K562 (cell line): ENCODE measurements at regions not wholly inside any gene's neighbourhood (a gene's known extent, or its start where the extent isn't known, plus 50 kb on each side); places are given as distances from the start of the nearest gene placed in this dataset.

Source experiments
- ATAC-seq: fragments of 200-7000 bp; cut with Tn5 transposase; 3 replicates; pipeline ENCODE4 v1.9.1; 2020; ENCODE audit warnings: moderate library complexity
- BruUV-seq: library from RNA; stranded (reverse); fragments of 400-500 nt; replicated peaks from 2 replicates; lab custom pipeline; 2021; lab: Mats Ljungman, UMichigan
- CTCF ChIA-PET: fragments of 300-600 bp; formaldehyde crosslinking; extraction: SDS; loops from one replicate; lab custom pipeline; 2021; ENCODE audit warnings: low intra/inter-chr PET ratio; lab: Yijun Ruan, JAX
- POLR2A ChIA-PET: fragments of 300-600, 350-650 bp; sonication (Branson Sonifier 250); formaldehyde crosslinking; extraction: SDS; loops from one replicate; lab custom pipeline; 2021; ENCODE audit warnings: antibody characterized with exemption, inconsistent platforms; lab: Yijun Ruan, JAX
- DNase-seq, 4 experiments: peaks; one replicate each; pipeline versions ENCODE4 v3.0.0 to v3.0.0-alpha.2; 2011 to 2018; ENCODE audit warnings: low spot score in 3 of 4, mixed read lengths in 3 of 4; ENCODE audit errors: extremely low read depth in 1 of 4
- FAIRE-seq: peaks from 2 replicates; lab custom pipeline; 2011; peaks lifted over from hg19 to GRCh38; lab: Jason Lieb, UNC
- H2AFZ ChIP-seq: 2 replicates; pipeline ENCODE4 v1.6.0; 2011; ENCODE audit warnings: low read depth, low read length, control low read depth, inconsistent platforms
- H3K27ac ChIP-seq: fragments of 200-600 bp; 3 replicates; pipeline ENCODE4 v1.8.0; 2011; ENCODE audit warnings: low read depth, mild to moderate bottlenecking, control low read depth, inconsistent platforms, low read length, moderate library complexity, mixed read lengths; ENCODE audit errors: extremely low read depth
- H3K27me3 ChIP-seq, 2 experiments: fragments of 300-600 bp in 1 of 2; 2 replicates in 1 of 2; 3 replicates in 1 of 2; pipeline versions ENCODE4 v1.6.0 to v1.8.0; 2011; ENCODE audit warnings: inconsistent platforms in 2 of 2, low read length in 2 of 2, mild to moderate bottlenecking in 1 of 2, mixed read lengths in 1 of 2, moderate library complexity in 1 of 2; ENCODE audit not compliant: control insufficient read depth in 2 of 2, insufficient read depth in 2 of 2
- H3K36me3 ChIP-seq: fragments of 300-600 bp; 3 replicates; pipeline ENCODE4 v1.8.0; 2011; ENCODE audit warnings: mild to moderate bottlenecking, low read length, inconsistent platforms; ENCODE audit not compliant: control insufficient read depth, insufficient read depth
- H3K4me1 ChIP-seq, 2 experiments: fragments of 200-600 bp in 1 of 2; replicated peaks in 1 of 2; 2 replicates in 1 of 2; 3 replicates in 1 of 2; pipeline versions ENCODE4 v1.5.1 to v1.8.0; 2011; ENCODE audit warnings: inconsistent platforms in 2 of 2, low read length in 2 of 2, mild to moderate bottlenecking in 1 of 2, mixed read lengths in 1 of 2, moderate library complexity in 1 of 2; ENCODE audit not compliant: control insufficient read depth in 2 of 2, insufficient read depth in 2 of 2
- H3K4me2 ChIP-seq: 2 replicates; pipeline ENCODE4 v1.6.1; 2011; ENCODE audit warnings: low read length, control low read depth, inconsistent platforms, mixed read lengths; ENCODE audit not compliant: insufficient read depth
- H3K4me3 ChIP-seq: fragments of 200-600 bp; sonication (generic), shearing (Covaris generic); 2 replicates; pipeline ENCODE4 v1.5.1; 2016; ENCODE audit warnings: control low read depth, inconsistent platforms
- H3K79me2 ChIP-seq: fragments of 200-600 bp; 3 replicates; pipeline ENCODE4 v1.8.0; 2011; ENCODE audit warnings: low read length, inconsistent platforms; ENCODE audit not compliant: control insufficient read depth, insufficient read depth
- H3K9ac ChIP-seq, 2 experiments: 2 replicates each; pipeline versions ENCODE4 v1.6.0 to v1.6.1; 2011; ENCODE audit warnings: low read depth in 2 of 2, low read length in 2 of 2, control low read depth in 1 of 2, inconsistent platforms in 1 of 2, mild to moderate bottlenecking in 1 of 2, mixed read lengths in 1 of 2; ENCODE audit not compliant: insufficient read depth in 1 of 2
- H3K9me1 ChIP-seq: one replicate; pipeline ENCODE4 v1.6.0; 2011; ENCODE audit warnings: inconsistent platforms, mild to moderate bottlenecking, low read length, moderate library complexity; ENCODE audit not compliant: control insufficient read depth, insufficient read depth
- H3K9me3 ChIP-seq: replicated peaks from 2 replicates; pipeline ENCODE4 v1.5.1; 2011; ENCODE audit warnings: low read depth, low read length, inconsistent platforms; ENCODE audit not compliant: control insufficient read depth, insufficient read depth
- H4K20me1 ChIP-seq: replicated peaks from 2 replicates; pipeline ENCODE4 v1.6.1; 2011; ENCODE audit warnings: low read length, inconsistent platforms, mixed read lengths; ENCODE audit not compliant: control insufficient read depth, insufficient read depth
- DIDO1 ChIP-seq: fragments of 450-650 bp; IDR thresholded peaks from 2 replicates; pipeline ENCODE4 v1.6.1; 2016; ENCODE audit warnings: low read depth, missing biosample characterization, missing genetic modification characterization
- HIVEP1 ChIP-seq: fragments of 250-450 bp; sonication (Bioruptor Pico); IDR thresholded peaks from 2 replicates; pipeline ENCODE4 v1.4.0; 2020; ENCODE audit warnings: mild to moderate bottlenecking
- PHF21A ChIP-seq: fragments of 450-650 bp; IDR thresholded peaks from 2 replicates; pipeline ENCODE4 v1.6.1; 2017; ENCODE audit warnings: low read depth, borderline replicate concordance
- PML ChIP-seq: IDR thresholded peaks from 2 replicates; pipeline ENCODE4 v1.6.1; 2012; ENCODE audit warnings: low read length, inconsistent platforms
- POLR2G ChIP-seq: fragments of 200-400 bp; formaldehyde crosslinking; IDR thresholded peaks from 2 replicates; pipeline ENCODE4 v1.6.1; 2017; ENCODE audit warnings: low read depth, mild to moderate bottlenecking, antibody characterized with exemption, low read length, moderate library complexity
- SMAD1 ChIP-seq: fragments of 150-350 bp; IDR thresholded peaks from 2 replicates; pipeline ENCODE4 v1.6.1; 2014; ENCODE audit warnings: low read length, low read depth; ENCODE audit not compliant: partially characterized antibody
- SNRNP70 ChIP-seq: fragments of 200-400 bp; formaldehyde crosslinking; optimal IDR thresholded peaks from 2 replicates; pipeline ENCODE3; 2017; ENCODE audit warnings: low read depth, low read length
- SP2 ChIP-seq: IDR thresholded peaks from 2 replicates; pipeline ENCODE4 v1.6.1; 2011; ENCODE audit warnings: mild to moderate bottlenecking, low read depth, low read length, moderate library complexity; ENCODE audit not compliant: poor library complexity, severe bottlenecking; ENCODE audit errors: extremely low read depth
- TSC22D4 ChIP-seq: fragments of 450-650 bp; IDR thresholded peaks from 2 replicates; pipeline ENCODE4 v1.6.1; 2016; ENCODE audit warnings: missing genetic modification characterization, missing biosample characterization, control low read depth
- ZBTB1 ChIP-seq: sonication (generic); formaldehyde crosslinking; IDR thresholded peaks from 2 replicates; pipeline ENCODE4 v1.8.1; 2023; ENCODE audit warnings: missing genetic modification reagents, low read depth, mild to moderate bottlenecking, borderline replicate concordance
- ZBTB17 ChIP-seq: fragments of 450-650 bp; formaldehyde crosslinking; IDR thresholded peaks from 2 replicates; pipeline ENCODE4 v1.4.0; 2020; ENCODE audit warnings: mild to moderate bottlenecking
- ZFP36 ChIP-seq: fragments of 150-350 bp; IDR thresholded peaks from 2 replicates; pipeline ENCODE4 v1.6.1; 2018; ENCODE audit warnings: low read length, low read depth; ENCODE audit not compliant: partially characterized antibody
- ZNF695 ChIP-seq: fragments of 450-650 bp; formaldehyde crosslinking; IDR thresholded peaks from 2 replicates; pipeline ENCODE4 v1.4.0; 2020; ENCODE audit warnings: mild to moderate bottlenecking, moderate library complexity
- ZNF76 ChIP-seq: fragments of 250-450 bp; sonication (Bioruptor Pico); IDR thresholded peaks from 2 replicates; pipeline ENCODE4 v1.4.0; 2020; ENCODE audit warnings: mild to moderate bottlenecking, moderate library complexity, borderline replicate concordance
- WGBS: fragments of 100-300 bp; shearing (Covaris generic); methylation state at CpG from one replicate; pipeline ENCODE4 v1.1.6; 2016; ENCODE audit warnings: low coverage, mixed read lengths; ENCODE audit not compliant: insufficient coverage; ENCODE audit errors: missing lambda C conversion rate; 5-methylcytosine and 5-hydroxymethylcytosine counted together
- in situ Hi-C: fragments of 300-500 bp; cut with MboI; formaldehyde crosslinking; loops from 4 replicates; pipeline ENCODE4 v1.15.0; 2018; ENCODE audit warnings: inconsistent platforms, mixed read lengths
- intact Hi-C: fragments of 100-400 bp; cut with micrococcal nuclease; formaldehyde crosslinking; loops from 2 replicates; pipeline ENCODE4 v1.14.2; 2022
- TF ChIP-seq, protein P1 (sequence below): sonication (generic); formaldehyde crosslinking; IDR thresholded peaks from 2 replicates; pipeline ENCODE4 v1.8.0; 2022; ENCODE audit warnings: missing genetic modification reagents, mild to moderate bottlenecking, borderline replicate concordance
- TF ChIP-seq, protein P2 (sequence below): fragments of 200-400 bp; formaldehyde crosslinking; IDR thresholded peaks from 2 replicates; pipeline ENCODE4 v1.6.1; 2017; ENCODE audit warnings: mild to moderate bottlenecking, low read depth, low read length, moderate library complexity
- TF ChIP-seq, protein P3 (sequence below), 3 experiments: fragments of 200-800 bp in 1 of 3; sonication (Bioruptor generic) in 1 of 3; sonication (generic) in 1 of 3; formaldehyde crosslinking in 1 of 3; IDR thresholded peaks; 2 replicates each; pipeline versions ENCODE4 v1.6.1 to v1.8.0; 2016 to 2022; ENCODE audit warnings: mild to moderate bottlenecking in 2 of 3, missing compliant biosample characterization in 2 of 3, missing genetic modification characterization in 2 of 3, missing genetic modification reagents in 1 of 3

DNA sequence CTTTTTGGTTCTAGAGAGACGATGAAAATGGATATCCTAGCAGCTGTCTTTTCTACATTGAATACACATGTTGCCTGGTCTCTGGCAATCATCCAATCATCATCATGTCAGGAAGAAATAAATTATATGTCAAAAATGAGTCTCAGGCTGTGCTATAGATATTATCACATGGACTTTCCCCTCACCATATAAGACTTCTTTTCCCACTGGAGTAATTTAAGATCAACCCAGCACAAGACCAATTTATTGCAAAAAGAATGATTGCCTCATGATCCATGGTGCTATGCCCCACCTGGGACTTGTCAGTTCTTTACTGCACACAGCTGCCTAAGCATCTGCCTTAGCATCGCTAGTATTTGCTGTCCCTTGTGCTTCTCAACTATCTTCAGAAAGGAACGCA is 783.7 kb upstream of the TMEFF2 start:
- DNase-seq (no peak), ATAC-seq (no peak), FAIRE-seq (no peak)
- ChIA-PET CTCF (no interaction called here), POLR2A (no interaction called here)
- intact Hi-C loops, result no loop called here
- Histone ChIP-seq H3K27me3 (no peaks in the 10 kb centered on the region), H3K4me1 (no peaks in the 10 kb centered on the region), H3K9ac (no peak overlapping the region), H3K9me3 (no peaks in the 10 kb centered on the region), H3K27ac (no peak overlapping the region), H3K36me3 (no peaks in the 10 kb centered on the region), H3K4me2 (no peak overlapping the region), H2AFZ (no peak overlapping the region), H3K4me3 (no peak overlapping the region), H3K79me2 (no peaks in the 10 kb centered on the region), H3K9me1 (no peaks in the 10 kb centered on the region), H4K20me1 (no peaks in the 10 kb centered on the region)
- in situ Hi-C loops, result no loop called here
- 0% methylated on average over 2 of the region's 3 CpGs for WGBS
- no TSS peak for BruUV-seq
- TF ChIP-seq PHF21A (no peak), SMAD1 (no peak), SP2 (no peak), HIVEP1 (CRISPR knock-in tag) (no peak), ZNF695 (CRISPR knock-in tag) (no peak), POLR2G (no peak), DIDO1 (tag) (no peak), ZNF76 (CRISPR knock-in tag) (no peak), ZBTB1 (CRISPR knock-in tag) (no peak), ZFP36 (no peak), SNRNP70 (no peak), PML (no peak), TSC22D4 (no peak), ZBTB17 (CRISPR knock-in tag) (no peak)
- TF ChIP-seq, protein P1, sequence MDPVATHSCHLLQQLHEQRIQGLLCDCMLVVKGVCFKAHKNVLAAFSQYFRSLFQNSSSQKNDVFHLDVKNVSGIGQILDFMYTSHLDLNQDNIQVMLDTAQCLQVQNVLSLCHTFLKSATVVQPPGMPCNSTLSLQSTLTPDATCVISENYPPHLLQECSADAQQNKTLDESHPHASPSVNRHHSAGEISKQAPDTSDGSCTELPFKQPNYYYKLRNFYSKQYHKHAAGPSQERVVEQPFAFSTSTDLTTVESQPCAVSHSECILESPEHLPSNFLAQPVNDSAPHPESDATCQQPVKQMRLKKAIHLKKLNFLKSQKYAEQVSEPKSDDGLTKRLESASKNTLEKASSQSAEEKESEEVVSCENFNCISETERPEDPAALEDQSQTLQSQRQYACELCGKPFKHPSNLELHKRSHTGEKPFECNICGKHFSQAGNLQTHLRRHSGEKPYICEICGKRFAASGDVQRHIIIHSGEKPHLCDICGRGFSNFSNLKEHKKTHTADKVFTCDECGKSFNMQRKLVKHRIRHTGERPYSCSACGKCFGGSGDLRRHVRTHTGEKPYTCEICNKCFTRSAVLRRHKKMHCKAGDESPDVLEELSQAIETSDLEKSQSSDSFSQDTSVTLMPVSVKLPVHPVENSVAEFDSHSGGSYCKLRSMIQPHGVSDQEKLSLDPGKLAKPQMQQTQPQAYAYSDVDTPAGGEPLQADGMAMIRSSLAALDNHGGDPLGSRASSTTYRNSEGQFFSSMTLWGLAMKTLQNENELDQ (CRISPR knock-in tag), result no peak
- TF ChIP-seq, protein P2, sequence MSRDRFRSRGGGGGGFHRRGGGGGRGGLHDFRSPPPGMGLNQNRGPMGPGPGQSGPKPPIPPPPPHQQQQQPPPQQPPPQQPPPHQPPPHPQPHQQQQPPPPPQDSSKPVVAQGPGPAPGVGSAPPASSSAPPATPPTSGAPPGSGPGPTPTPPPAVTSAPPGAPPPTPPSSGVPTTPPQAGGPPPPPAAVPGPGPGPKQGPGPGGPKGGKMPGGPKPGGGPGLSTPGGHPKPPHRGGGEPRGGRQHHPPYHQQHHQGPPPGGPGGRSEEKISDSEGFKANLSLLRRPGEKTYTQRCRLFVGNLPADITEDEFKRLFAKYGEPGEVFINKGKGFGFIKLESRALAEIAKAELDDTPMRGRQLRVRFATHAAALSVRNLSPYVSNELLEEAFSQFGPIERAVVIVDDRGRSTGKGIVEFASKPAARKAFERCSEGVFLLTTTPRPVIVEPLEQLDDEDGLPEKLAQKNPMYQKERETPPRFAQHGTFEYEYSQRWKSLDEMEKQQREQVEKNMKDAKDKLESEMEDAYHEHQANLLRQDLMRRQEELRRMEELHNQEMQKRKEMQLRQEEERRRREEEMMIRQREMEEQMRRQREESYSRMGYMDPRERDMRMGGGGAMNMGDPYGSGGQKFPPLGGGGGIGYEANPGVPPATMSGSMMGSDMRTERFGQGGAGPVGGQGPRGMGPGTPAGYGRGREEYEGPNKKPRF, result no peak
- TF ChIP-seq, protein P3, sequence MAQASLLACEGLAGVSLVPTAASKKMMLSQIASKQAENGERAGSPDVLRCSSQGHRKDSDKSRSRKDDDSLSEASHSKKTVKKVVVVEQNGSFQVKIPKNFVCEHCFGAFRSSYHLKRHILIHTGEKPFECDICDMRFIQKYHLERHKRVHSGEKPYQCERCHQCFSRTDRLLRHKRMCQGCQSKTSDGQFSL (CRISPR knock-in tag; IDR thresholded peaks at IDR 0.05), result no peak
- TF ChIP-seq, protein P3 (tag; IDR thresholded peaks at IDR 0.05), result no peak
